Left lung (tissue), 4 donors: ENCODE measurements at regions not wholly inside any gene's neighbourhood (a gene's known extent, or its start where the extent isn't known, plus 50 kb on each side); places are given as distances from the start of the nearest gene placed in this dataset.

Source experiments
- ATAC-seq: fragments of 200-7000 bp; cut with Tn5 transposase; one replicate; pipeline ENCODE4 v1.9.1; 2020; ENCODE audit warnings: moderate library complexity
- DNase-seq, 4 donors: peaks; one replicate each; pipeline ENCODE4 v3.0.0-alpha.2; 2013 to 2020
- H3K27ac ChIP-seq, 2 donors: fragments of 200-600 bp; sonication (generic) in 1 of 2; one replicate each; pipeline versions ENCODE4 v1.5.0 to v1.8.0; 2020 to 2021
- H3K27me3 ChIP-seq, 2 donors: fragments of 200-600 bp; sonication (generic) in 1 of 2; one replicate each; pipeline versions ENCODE4 v1.5.0 to v1.8.0; 2020 to 2021
- H3K36me3 ChIP-seq, 2 donors: fragments of 200-600 bp; sonication (generic) in 1 of 2; one replicate each; pipeline versions ENCODE4 v1.5.0 to v1.8.0; 2020 to 2021
- H3K4me1 ChIP-seq, 2 donors: fragments of 200-600 bp; one replicate each; pipeline ENCODE4 v1.8.0; 2021
- H3K4me3 ChIP-seq, 2 donors: fragments of 200-600 bp; sonication (generic) in 1 of 2; one replicate each; pipeline versions ENCODE4 v1.5.0 to v1.8.0; 2020 to 2021; ENCODE audit warnings: mild to moderate bottlenecking in 1 of 2
- H3K9me3 ChIP-seq, 2 donors: fragments of 200-600 bp; sonication (generic) in 1 of 2; one replicate each; pipeline versions ENCODE4 v1.5.0 to v1.8.0; 2020 to 2021
- intact Hi-C, 2 donors: fragments of 100-400 bp; cut with DNase I; formaldehyde crosslinking; loops; one replicate each; pipeline versions ENCODE4 v1.11.2 to v1.14.2; 2022
- TF ChIP-seq, protein P1 (sequence below), 2 donors: fragments of 200-600 bp; sonication (generic) in 1 of 2; IDR thresholded peaks; one replicate each; pipeline versions ENCODE4 v1.5.0 to v1.8.0; 2021; ENCODE audit warnings: antibody characterized with exemption in 2 of 2
- donor health status: DM: no; HTN: yes; CAD: no.
- donor health status: DM: no; HTN: no; CAD: no.

DNA sequence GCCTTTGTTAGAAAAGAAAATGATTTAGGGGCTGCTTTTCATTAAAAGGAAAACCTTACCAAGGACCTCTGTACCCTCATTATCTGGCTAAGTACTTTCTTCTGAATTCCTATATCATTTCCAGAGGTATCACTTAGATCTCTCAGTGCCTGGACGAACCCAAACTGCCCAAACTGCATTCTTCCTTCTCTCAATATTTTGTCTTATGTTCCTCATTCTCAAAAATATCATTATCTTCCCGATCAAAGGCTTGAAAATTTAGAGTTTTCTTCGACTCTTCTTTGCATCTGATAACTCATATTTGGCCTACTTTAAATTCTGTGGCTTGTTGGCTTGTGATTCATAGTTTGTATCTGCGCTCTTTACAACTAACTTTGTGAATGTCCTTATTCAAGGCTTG lies 136.7 kb upstream of the TAF11L2 start:
- no peak for ATAC-seq
- no peaks in the 10 kb centered on the region for H3K4me1 ChIP-seq
- TF ChIP-seq, protein P1, sequence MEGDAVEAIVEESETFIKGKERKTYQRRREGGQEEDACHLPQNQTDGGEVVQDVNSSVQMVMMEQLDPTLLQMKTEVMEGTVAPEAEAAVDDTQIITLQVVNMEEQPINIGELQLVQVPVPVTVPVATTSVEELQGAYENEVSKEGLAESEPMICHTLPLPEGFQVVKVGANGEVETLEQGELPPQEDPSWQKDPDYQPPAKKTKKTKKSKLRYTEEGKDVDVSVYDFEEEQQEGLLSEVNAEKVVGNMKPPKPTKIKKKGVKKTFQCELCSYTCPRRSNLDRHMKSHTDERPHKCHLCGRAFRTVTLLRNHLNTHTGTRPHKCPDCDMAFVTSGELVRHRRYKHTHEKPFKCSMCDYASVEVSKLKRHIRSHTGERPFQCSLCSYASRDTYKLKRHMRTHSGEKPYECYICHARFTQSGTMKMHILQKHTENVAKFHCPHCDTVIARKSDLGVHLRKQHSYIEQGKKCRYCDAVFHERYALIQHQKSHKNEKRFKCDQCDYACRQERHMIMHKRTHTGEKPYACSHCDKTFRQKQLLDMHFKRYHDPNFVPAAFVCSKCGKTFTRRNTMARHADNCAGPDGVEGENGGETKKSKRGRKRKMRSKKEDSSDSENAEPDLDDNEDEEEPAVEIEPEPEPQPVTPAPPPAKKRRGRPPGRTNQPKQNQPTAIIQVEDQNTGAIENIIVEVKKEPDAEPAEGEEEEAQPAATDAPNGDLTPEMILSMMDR (IDR thresholded peaks at IDR 0.05), result no peak
- H3K9me3 ChIP-seq, result peaks cover 0 to 6% of the 10 kb centered on the region in 2 donors
- H3K27me3 ChIP-seq, result no peaks in the 10 kb centered on the region
- H3K4me3 ChIP-seq, result no peak overlapping the region
- no peak for DNase-seq
- intact Hi-C loops, result no loop called here
- H3K36me3 ChIP-seq, result no peaks in the 10 kb centered on the region
- H3K27ac ChIP-seq, result no peak overlapping the region

DNA sequence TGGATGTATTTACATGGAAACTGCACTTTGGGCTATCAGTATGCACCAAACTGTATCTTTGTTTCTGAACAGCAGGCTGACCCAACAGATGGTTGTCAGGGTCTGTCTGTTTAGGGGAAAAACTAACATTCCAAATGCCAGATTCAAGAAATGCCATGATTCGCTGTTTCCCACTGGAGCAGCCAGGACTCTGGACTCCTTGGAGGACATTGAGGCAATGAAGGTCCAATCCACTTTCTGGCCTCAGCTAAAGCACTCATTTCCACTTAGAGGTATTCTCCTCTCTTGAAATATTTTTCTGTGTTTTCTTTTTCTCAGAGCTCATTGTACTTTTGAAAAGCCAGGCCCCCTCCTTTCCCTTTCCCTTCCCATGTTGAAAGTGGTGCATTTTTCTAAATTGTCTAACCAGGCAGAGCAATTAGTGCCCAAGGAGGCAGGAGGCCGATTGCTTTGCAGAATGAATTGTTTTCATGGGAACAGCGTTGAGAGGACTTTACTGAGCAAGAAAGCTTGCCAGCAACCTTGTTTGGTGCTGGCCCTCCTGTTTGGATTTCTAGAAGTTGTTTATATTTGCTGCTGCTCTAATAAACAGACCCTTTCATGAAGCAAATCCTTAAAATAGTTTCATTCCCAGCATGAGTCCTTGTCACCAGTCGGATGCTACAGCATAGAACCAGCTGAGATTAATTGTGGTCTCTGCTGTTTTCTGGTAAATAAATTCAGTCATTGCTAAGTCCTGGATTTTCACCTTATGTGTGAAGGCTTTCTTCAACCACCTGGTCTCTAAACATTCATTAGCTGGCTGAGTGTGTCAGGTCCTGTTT lies 132.8 kb upstream of the TAF11L2 start:
- DNase-seq (no peak), ATAC-seq (no peak)
- Histone ChIP-seq H3K36me3 (no peaks in the 10 kb centered on the region), H3K27ac (no peak overlapping the region), H3K4me1 (no peaks in the 10 kb centered on the region), H3K27me3 (no peaks in the 10 kb centered on the region), H3K9me3 (no peaks in the 10 kb centered on the region), H3K4me3 (no peak overlapping the region)
- intact Hi-C loops, result no loop called here
- TF ChIP-seq, protein P1 (IDR thresholded peaks at IDR 0.05), result no peak

DNA sequence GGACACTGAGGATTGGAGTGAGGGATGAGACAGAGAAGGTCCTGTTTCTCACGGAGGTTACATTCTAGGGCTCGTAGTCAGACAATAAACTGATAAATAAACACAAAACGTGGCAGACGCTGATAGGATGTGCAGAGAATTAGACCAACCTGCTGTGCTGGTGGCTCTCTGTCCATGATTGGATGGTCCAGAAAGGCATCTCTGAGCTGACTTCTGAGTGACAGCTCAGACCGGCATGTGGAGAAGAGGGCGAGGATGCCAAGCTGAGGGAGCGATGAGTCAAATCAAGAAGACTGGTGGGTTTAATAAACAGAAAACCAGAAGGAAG lies 132.3 kb upstream of the TAF11L2 start:
- intact Hi-C loops, result no loop called here
- Histone ChIP-seq H3K4me1 (no peaks in the 10 kb centered on the region), H3K36me3 (no peaks in the 10 kb centered on the region), H3K9me3 (no peaks in the 10 kb centered on the region), H3K27me3 (no peaks in the 10 kb centered on the region), H3K4me3 (no peak overlapping the region), H3K27ac (no peak overlapping the region)
- TF ChIP-seq, protein P1 (IDR thresholded peaks at IDR 0.05), result no peak
- ATAC-seq (no peak), DNase-seq (no peak)

DNA sequence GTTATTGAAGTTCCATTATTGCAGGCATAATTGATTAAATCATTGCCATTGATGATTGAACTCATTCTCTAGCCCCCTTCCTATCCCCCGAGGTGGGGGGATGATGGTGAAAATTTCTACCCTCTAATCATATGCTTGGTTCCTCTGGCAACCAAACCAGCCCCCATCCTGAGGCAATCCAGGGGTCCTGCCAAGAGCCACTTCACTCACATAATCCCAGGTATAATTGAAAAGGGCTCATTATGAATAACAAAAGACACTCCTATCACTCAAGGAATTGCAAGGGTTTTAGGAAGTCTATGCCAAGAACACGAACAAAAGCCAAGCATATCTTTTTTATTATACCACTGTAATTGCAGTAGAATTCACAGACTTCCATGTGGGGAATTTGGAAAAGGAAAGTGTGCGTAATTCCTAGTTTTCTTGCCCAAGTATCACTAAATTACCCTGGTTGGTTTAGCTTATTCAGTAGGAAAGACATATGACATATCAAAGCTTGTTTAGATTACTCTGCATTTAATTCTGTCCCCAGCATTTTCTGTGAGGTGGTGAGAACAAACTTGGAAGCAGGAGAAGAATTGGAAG lies 130.7 kb upstream of the TAF11L2 start:
- DNase-seq, result no peak
- no peaks in the 10 kb centered on the region for H3K4me1 ChIP-seq
- TF ChIP-seq, protein P1 (IDR thresholded peaks at IDR 0.05), result no peak
- no peak for ATAC-seq
- H3K27ac ChIP-seq, result no peak overlapping the region
- intact Hi-C loops, result no loop called here
- H3K9me3 ChIP-seq, result no peaks in the 10 kb centered on the region
- no peaks in the 10 kb centered on the region for H3K27me3 ChIP-seq
- no peak overlapping the region for H3K4me3 ChIP-seq
- no peaks in the 10 kb centered on the region for H3K36me3 ChIP-seq

DNA sequence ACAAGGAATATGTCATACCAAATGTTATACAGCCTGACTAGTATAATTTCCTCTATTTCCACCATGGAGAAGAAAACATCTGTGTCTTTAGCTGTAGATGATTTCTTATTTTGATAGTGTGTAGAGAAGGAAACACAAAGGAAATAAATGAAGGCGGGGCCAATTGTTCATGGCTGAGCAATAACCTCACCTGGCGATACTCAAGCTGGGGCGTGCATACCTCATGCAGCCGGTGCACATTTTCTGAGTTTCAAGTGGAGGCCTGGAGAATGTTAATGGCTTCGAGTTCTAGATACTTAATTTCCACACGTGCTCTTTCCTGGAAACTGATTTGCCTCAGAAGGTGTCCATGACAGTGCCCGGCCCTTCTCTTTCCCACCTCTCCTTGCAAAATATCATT lies 127.4 kb upstream of the TAF11L2 start:
- Histone ChIP-seq H3K4me1 (no peaks in the 10 kb centered on the region), H3K4me3 (no peak overlapping the region), H3K27ac (no peak overlapping the region), H3K27me3 (no peaks in the 10 kb centered on the region), H3K9me3 (no peaks in the 10 kb centered on the region), H3K36me3 (no peaks in the 10 kb centered on the region)
- ATAC-seq (no peak), DNase-seq (no peak)
- intact Hi-C loops, result no loop called here
- TF ChIP-seq, protein P1 (IDR thresholded peaks at IDR 0.05), result no peak
